GM23248 (cell line): ENCODE measurements at regions not wholly inside any gene's neighbourhood (a gene's known extent, or its start where the extent isn't known, plus 50 kb on each side); places are given as distances from the start of the nearest gene placed in this dataset.
A peak's percentile ranks its signal among the peaks of the same experiment; 100 is the strongest.

Source experiments
- DNase-seq: peaks from one replicate; pipeline ENCODE4 v3.0.0-alpha.2; 2015
- H2AFZ ChIP-seq: fragments of 200-600 bp; sonication (generic); 2 replicates; pipeline ENCODE4 v1.6.1; 2016; ENCODE audit warnings: antibody characterized with exemption
- H3F3A ChIP-seq: fragments of 200-600 bp; sonication (generic); 2 replicates; pipeline ENCODE4 v1.6.1; 2016; ENCODE audit warnings: mild to moderate bottlenecking, antibody characterized with exemption, mixed run types; ENCODE audit not compliant: insufficient read depth
- H3K27ac ChIP-seq: fragments of 200-600 bp; sonication (generic); 2 replicates; pipeline ENCODE4 v1.5.1; 2016; ENCODE audit warnings: mild to moderate bottlenecking
- H3K27me3 ChIP-seq: fragments of 200-600 bp; sonication (generic); replicated peaks from 2 replicates; pipeline ENCODE4 v1.6.1; 2016; ENCODE audit warnings: mild to moderate bottlenecking; ENCODE audit not compliant: insufficient read depth
- H3K36me3 ChIP-seq: fragments of 200-600 bp; sonication (generic); 2 replicates; pipeline ENCODE4 v1.6.1; 2016; ENCODE audit warnings: low read depth, mild to moderate bottlenecking
- H3K4me1 ChIP-seq: fragments of 200-600 bp; sonication (generic); 2 replicates; pipeline ENCODE4 v1.6.1; 2016; ENCODE audit warnings: mild to moderate bottlenecking; ENCODE audit not compliant: insufficient read depth
- H3K4me2 ChIP-seq: fragments of 200-600 bp; sonication (generic); one replicate; pipeline ENCODE4 v1.6.1; 2016; ENCODE audit warnings: mild to moderate bottlenecking; ENCODE audit not compliant: unreplicated experiment
- H3K4me3 ChIP-seq: fragments of 200-600 bp; sonication (generic); 2 replicates; pipeline ENCODE4 v1.5.1; 2016; ENCODE audit warnings: mild to moderate bottlenecking
- H3K79me2 ChIP-seq: fragments of 200-600 bp; sonication (generic); 2 replicates; pipeline ENCODE4 v1.6.1; 2016; ENCODE audit warnings: mild to moderate bottlenecking; ENCODE audit not compliant: insufficient read depth
- H3K9ac ChIP-seq: fragments of 200-600 bp; sonication (generic); 2 replicates; pipeline ENCODE4 v1.6.1; 2016; ENCODE audit warnings: mild to moderate bottlenecking
- H3K9me2 ChIP-seq: fragments of 200-600 bp; sonication (generic); 2 replicates; pipeline ENCODE4 v1.6.1; 2016; ENCODE audit warnings: mixed run types, mild to moderate bottlenecking, moderate library complexity; ENCODE audit not compliant: insufficient read depth
- H3K9me3 ChIP-seq: fragments of 200-600 bp; sonication (generic); one replicate; pipeline ENCODE4 v1.6.1; 2017; ENCODE audit warnings: low read depth
- H4K20me1 ChIP-seq: fragments of 200-600 bp; sonication (generic); 2 replicates; pipeline ENCODE4 v1.6.0; 2016; ENCODE audit not compliant: insufficient read depth
- EZH2 ChIP-seq: fragments of 200-600 bp; sonication (generic); IDR thresholded peaks from 2 replicates; pipeline ENCODE4 v1.6.1; 2018; ENCODE audit warnings: antibody characterized with exemption, mild to moderate bottlenecking; ENCODE audit not compliant: insufficient read depth, poor library complexity, severe bottlenecking
- EZH2phosphoT487 ChIP-seq: fragments of 200-600 bp; sonication (generic); IDR thresholded peaks from 2 replicates; pipeline ENCODE4 v1.6.1; 2018; ENCODE audit warnings: antibody characterized with exemption, moderate library complexity, mild to moderate bottlenecking, low read depth; ENCODE audit not compliant: insufficient read depth
- WGBS, 2 experiments: methylation state at CpG; one replicate each; pipeline ENCODE4 v1.1.6; 2015 to 2017; ENCODE audit warnings: low lambda C conversion rate in 2 of 2, low coverage in 1 of 2; ENCODE audit errors: missing lambda C conversion rate in 2 of 2; 5-methylcytosine and 5-hydroxymethylcytosine counted together
- in situ Hi-C: fragments of 300-500 bp; cut with MboI; formaldehyde crosslinking; loops from 2 replicates; pipeline ENCODE4 v1.15.0; 2020

DNA sequence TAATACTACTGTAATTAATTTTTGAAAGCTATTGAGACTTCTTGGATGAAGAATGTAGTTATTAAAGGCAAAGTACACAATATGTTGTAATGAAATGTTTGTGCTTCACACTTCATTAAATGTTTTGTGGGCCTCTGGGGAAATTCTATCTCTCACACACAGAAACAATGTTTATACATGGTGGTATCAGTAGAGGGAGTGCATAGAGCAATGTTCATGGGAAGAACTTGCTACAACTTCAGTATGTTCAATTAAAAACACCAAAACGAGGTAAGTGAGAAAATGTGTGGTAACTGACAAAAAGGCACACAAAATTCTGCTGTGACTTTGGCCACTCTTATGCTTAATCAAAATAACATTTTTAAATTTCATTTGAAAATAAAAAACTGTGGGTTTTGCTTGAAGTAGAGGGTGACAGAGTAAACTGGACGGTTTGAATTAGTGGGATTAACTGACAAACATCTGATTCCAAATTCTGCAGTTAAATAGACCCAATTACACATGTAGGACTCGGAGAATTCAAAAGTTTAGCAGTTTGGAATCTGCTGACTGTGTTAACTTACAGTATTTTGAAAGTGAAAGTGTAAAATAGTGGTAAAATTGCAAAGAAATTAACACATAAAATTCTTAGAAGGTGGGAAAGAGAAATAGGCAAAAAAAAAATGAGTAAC, 111.4 kb upstream of the TTC29 start:
- H3K27ac ChIP-seq = peak overlapping the region; percentile 41
- in situ Hi-C loops = no loop called here
- H3K9ac ChIP-seq = peak overlapping the region; percentile 75
- peak overlapping the region; percentile 94 for H3K4me2 ChIP-seq
- H3K36me3 ChIP-seq = no peaks in the 10 kb centered on the region
- H3K79me2 ChIP-seq = no peaks in the 10 kb centered on the region
- WGBS, 2 experiments = 1 to 2% methylated on average over 3 of the region's 3 CpGs
- peaks cover 21% of the 10 kb centered on the region for H3F3A ChIP-seq
- H3K9me3 ChIP-seq = no peaks in the 10 kb centered on the region
- no peaks in the 10 kb centered on the region for H4K20me1 ChIP-seq
- H3K4me3 ChIP-seq = peak overlapping the region; percentile 74
- H3K4me1 ChIP-seq = peaks cover 24% of the 10 kb centered on the region
- H3K9me2 ChIP-seq = no peaks in the 10 kb centered on the region
- H2AFZ ChIP-seq = peak overlapping the region; percentile 98
- TF ChIP-seq EZH2phosphoT487 (no peak), EZH2 (no peak)
- DNase-seq = peak; percentile 54
- H3K27me3 ChIP-seq = no peaks in the 10 kb centered on the region

DNA sequence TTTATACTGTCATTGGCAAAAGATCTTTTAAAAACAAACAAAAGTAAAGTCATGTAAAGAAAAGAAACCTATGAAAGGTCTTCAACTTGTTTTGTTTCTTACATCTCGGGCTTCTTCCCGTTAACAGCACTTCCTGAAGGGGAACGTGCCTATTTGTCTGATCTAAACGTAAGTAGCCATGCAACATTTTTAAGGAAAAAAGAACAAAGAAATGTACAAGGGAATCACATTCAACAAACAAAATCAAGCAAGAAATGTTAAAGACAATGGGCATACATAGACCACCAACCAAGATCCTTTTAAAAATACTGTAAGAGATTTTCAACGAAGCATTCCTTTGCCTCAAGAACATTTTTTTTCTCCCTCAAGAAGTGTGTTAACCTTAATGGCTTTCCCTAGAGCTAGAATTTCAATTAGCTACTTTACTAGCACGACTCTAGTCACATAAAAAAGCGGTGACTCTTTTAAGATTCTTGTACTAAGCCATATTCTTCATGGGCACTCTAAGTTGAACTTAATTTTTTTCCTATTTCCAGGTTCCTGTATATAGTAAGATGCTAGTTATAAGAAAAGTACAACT, 112.0 kb upstream of the TTC29 start:
- Histone ChIP-seq H3K4me1 (peaks cover 24% of the 10 kb centered on the region), H3K27ac (peak overlapping the region; percentile 41), H3K4me3 (peak overlapping the region; percentile 74), H4K20me1 (no peaks in the 10 kb centered on the region), H3K36me3 (no peaks in the 10 kb centered on the region), H3K79me2 (no peaks in the 10 kb centered on the region), H3F3A (peaks cover 21% of the 10 kb centered on the region), H3K9me2 (no peaks in the 10 kb centered on the region), H3K4me2 (peak overlapping the region; percentile 94), H3K9me3 (no peaks in the 10 kb centered on the region), H3K9ac (peak overlapping the region; percentile 75), H3K27me3 (no peaks in the 10 kb centered on the region), H2AFZ (peak overlapping the region; percentile 98)
- 18 to 20% methylated on average over 7 of the region's 7 CpGs for WGBS, 2 experiments
- peak; percentile 53 for DNase-seq
- no peak for TF ChIP-seq EZH2phosphoT487
- TF ChIP-seq EZH2 = no peak
- in situ Hi-C loops = no loop called here

DNA sequence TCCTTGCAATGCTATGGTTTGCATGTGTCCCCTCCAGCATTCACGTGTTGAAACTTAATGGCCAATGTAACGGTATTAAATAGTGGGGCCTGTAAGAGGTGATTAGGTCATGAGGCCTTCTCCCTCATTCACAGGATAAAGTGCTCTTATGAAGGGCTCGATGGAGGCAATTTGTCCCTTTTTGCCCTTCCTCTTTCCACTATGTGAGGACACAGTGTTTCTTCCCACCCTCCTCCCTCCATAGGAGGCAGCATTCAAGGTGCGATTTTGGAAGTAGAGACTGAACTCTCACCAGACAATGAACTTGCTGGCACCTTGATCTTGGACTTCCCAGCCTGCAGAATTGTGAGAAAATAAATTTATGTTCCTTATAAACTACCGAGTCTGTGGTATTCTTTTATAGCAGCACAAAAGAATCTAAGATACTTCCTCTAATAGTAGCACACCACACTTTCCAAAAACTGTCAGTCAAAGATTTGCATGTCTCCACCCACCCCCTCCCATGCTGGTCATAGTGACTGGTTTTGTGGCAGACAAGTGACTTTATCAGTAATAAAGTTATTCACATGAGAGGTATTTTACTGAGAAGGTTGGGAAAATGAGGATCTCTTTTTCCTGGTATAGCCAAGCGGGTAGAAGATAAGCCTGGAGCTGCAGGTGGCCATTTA, 113.5 kb upstream of the TTC29 start:
- H3K27ac ChIP-seq = no peak overlapping the region
- no peaks in the 10 kb centered on the region for H4K20me1 ChIP-seq
- H3F3A ChIP-seq = peaks cover 21% of the 10 kb centered on the region
- no peak overlapping the region for H3K4me3 ChIP-seq
- no peak overlapping the region for H3K9ac ChIP-seq
- no peaks in the 10 kb centered on the region for H3K9me3 ChIP-seq
- 93 to 98% methylated on average over 6 of the region's 6 CpGs for WGBS, 2 experiments
- H2AFZ ChIP-seq = no peak overlapping the region
- TF ChIP-seq EZH2phosphoT487 (no peak), EZH2 (no peak)
- no peak overlapping the region for H3K4me2 ChIP-seq
- peaks cover 24% of the 10 kb centered on the region for H3K4me1 ChIP-seq
- no peaks in the 10 kb centered on the region for H3K79me2 ChIP-seq
- no peaks in the 10 kb centered on the region for H3K36me3 ChIP-seq
- H3K27me3 ChIP-seq = no peaks in the 10 kb centered on the region
- in situ Hi-C loops = no loop called here
- H3K9me2 ChIP-seq = no peaks in the 10 kb centered on the region
- DNase-seq = no peak

DNA sequence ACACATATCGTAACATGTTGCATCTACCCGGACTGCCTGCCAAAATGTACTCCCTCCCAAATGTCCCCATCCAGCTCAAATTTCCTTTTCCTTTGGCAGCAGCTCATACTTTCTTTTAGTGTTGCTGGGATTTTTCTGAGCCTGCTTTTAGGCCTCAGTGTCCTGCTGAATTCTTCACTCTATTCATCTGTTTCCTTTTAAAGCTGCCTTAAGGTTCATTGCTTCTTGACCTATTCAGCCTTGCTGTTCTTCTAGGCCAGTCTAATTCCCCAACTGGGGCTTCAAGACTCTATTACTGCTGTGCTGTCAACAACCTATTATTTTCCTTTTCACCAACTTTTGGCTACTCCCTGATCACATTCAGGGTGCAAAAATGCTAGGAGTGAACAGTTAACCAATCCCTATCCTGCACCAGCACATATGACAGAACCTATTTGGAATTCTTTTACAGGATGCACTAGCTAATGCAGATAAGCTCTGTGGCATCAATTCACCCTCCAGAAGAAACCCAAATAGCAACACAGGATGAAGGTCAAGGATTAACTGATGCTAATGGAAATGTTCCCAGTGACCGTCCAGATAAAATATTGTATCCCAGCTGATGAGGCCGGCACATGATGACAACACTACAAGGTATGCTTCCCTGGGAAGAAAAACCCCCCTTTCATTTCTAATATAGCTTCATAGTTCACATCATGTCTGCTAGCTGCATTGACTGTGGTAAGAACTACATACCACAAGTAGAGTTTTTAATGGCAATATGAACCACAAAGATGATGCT, 114.7 kb upstream of the TTC29 start:
- WGBS, 2 experiments = 4 to 7% methylated on average over 4 of the region's 4 CpGs
- H3K4me2 ChIP-seq = peak overlapping the region; percentile 34
- H3K36me3 ChIP-seq = no peaks in the 10 kb centered on the region
- peaks cover 24% of the 10 kb centered on the region for H3K4me1 ChIP-seq
- H3K79me2 ChIP-seq = no peaks in the 10 kb centered on the region
- H2AFZ ChIP-seq = 0 out of 2 replicates have a peak overlapping the region, but pooled peaks have one; percentile 28
- in situ Hi-C loops = no loop called here
- H4K20me1 ChIP-seq = no peaks in the 10 kb centered on the region
- H3F3A ChIP-seq = peaks cover 21% of the 10 kb centered on the region
- H3K4me3 ChIP-seq = no peak overlapping the region
- no peaks in the 10 kb centered on the region for H3K27me3 ChIP-seq
- no peaks in the 10 kb centered on the region for H3K9me2 ChIP-seq
- H3K9ac ChIP-seq = no peak overlapping the region
- DNase-seq = peak; percentile 67
- 0 out of 2 replicates have a peak, but pooled peaks have one; percentile 54 for TF ChIP-seq EZH2phosphoT487
- no peak for TF ChIP-seq EZH2
- H3K27ac ChIP-seq = peak overlapping the region; percentile 48
- H3K9me3 ChIP-seq = no peaks in the 10 kb centered on the region
